GM18909 (cell line): ENCODE measurements at regions not wholly inside any gene's neighbourhood (a gene's known extent, or its start where the extent isn't known, plus 50 kb on each side); places are given as distances from the start of the nearest gene placed in this dataset.

Source experiments
- ATAC-seq: cut with Tn5 transposase; IDR thresholded peaks from one replicate; pipeline ENCODE4 v1.9.1; 2021; ENCODE audit warnings: mild to moderate bottlenecking; ENCODE audit not compliant: unreplicated experiment, poor library complexity

GRCh38 chr13:103731959-103732358 is 665.7 kb upstream of the SLC10A2 start:
- ATAC-seq = no peak

- ATAC-seq = no peak
Measured at GRCh38 chr13:103730407-103730806, 664.2 kb upstream of the SLC10A2 start.

GRCh38 chr13:103726808-103727207 is 660.6 kb upstream of the SLC10A2 start:
- ATAC-seq = no peak

GRCh38 chr13:103716718-103717117 is 650.5 kb upstream of the SLC10A2 start:
- no peak for ATAC-seq

- ATAC-seq = no peak
Measured at GRCh38 chr13:103715335-103715734, 649.1 kb upstream of the SLC10A2 start.

- ATAC-seq = no peak
Measured at GRCh38 chr13:103703246-103703645, 637.0 kb upstream of the SLC10A2 start.

GRCh38 chr13:103698000-103698399 is 631.8 kb upstream of the SLC10A2 start:
- no peak for ATAC-seq

- ATAC-seq = no peak
Measured at GRCh38 chr13:103695320-103695719, 629.1 kb upstream of the SLC10A2 start.

GRCh38 chr13:103694471-103694870 is 628.3 kb upstream of the SLC10A2 start:
- ATAC-seq = no peak

GRCh38 chr13:103694033-103694432 is 627.8 kb upstream of the SLC10A2 start:
- ATAC-seq = no peak

- ATAC-seq = no peak
Measured at GRCh38 chr13:103692442-103692841, 626.2 kb upstream of the SLC10A2 start.

- no peak for ATAC-seq
Measured at GRCh38 chr13:103676329-103676728, 610.1 kb upstream of the SLC10A2 start.

- ATAC-seq = no peak
Measured at GRCh38 chr13:103671547-103671946, 605.3 kb upstream of the SLC10A2 start.

GRCh38 chr13:103663996-103664395 is 597.8 kb upstream of the SLC10A2 start:
- ATAC-seq = no peak

- ATAC-seq = no peak
Measured at GRCh38 chr13:103656311-103656710, 590.1 kb upstream of the SLC10A2 start.

GRCh38 chr13:103640606-103641005 is 574.4 kb upstream of the SLC10A2 start:
- no peak for ATAC-seq

GRCh38 chr13:103639326-103639725 is 573.1 kb upstream of the SLC10A2 start:
- no peak for ATAC-seq

- no peak for ATAC-seq
Measured at GRCh38 chr13:103638706-103639105, 572.5 kb upstream of the SLC10A2 start.

- no peak for ATAC-seq
Measured at GRCh38 chr13:103634066-103634465, 567.8 kb upstream of the SLC10A2 start.

GRCh38 chr13:103625194-103625593 is 559.0 kb upstream of the SLC10A2 start:
- no peak for ATAC-seq

- ATAC-seq = no peak
Measured at GRCh38 chr13:103618151-103618550, 551.9 kb upstream of the SLC10A2 start.

GRCh38 chr13:103615771-103616170 is 549.6 kb upstream of the SLC10A2 start:
- ATAC-seq = no peak

GRCh38 chr13:103614761-103615160 is 548.5 kb upstream of the SLC10A2 start:
- no peak for ATAC-seq
